Liver (tissue), 8 donors: ENCODE measurements at regions not wholly inside any gene's neighbourhood (a gene's known extent, or its start where the extent isn't known, plus 50 kb on each side); places are given as distances from the start of the nearest gene placed in this dataset.

Experiments
- DNase-seq: peaks from one replicate; pipeline ENCODE4 v3.0.0-alpha.2; 2017; ENCODE audit warnings: low spot score
- H3K27ac ChIP-seq, 2 donors: one replicate each; pipeline ENCODE4 v1.7.0; 2013; ENCODE audit warnings: inconsistent platforms in 2 of 2, low read length in 2 of 2, control low read depth in 1 of 2, low read depth in 1 of 2, mild to moderate bottlenecking in 1 of 2
- H3K27me3 ChIP-seq, 4 donors: one replicate each; pipeline versions ENCODE4 v1.6.1 to v1.7.0; 2013; ENCODE audit warnings: low read length in 3 of 4, inconsistent platforms in 1 of 4, mild to moderate bottlenecking in 1 of 4, moderate library complexity in 1 of 4; ENCODE audit not compliant: control insufficient read depth in 4 of 4, insufficient read depth in 4 of 4
- H3K36me3 ChIP-seq, 4 donors: one replicate each; pipeline versions ENCODE4 v1.6.1 to v1.7.0; 2013; ENCODE audit warnings: low read length in 3 of 4, mild to moderate bottlenecking in 3 of 4, low read depth in 1 of 4, moderate library complexity in 1 of 4; ENCODE audit not compliant: control insufficient read depth in 4 of 4, insufficient read depth in 3 of 4
- H3K4me1 ChIP-seq, 4 donors: one replicate each; pipeline versions ENCODE4 v1.6.1 to v1.7.0; 2013; ENCODE audit warnings: low read length in 3 of 4, mild to moderate bottlenecking in 3 of 4, moderate library complexity in 1 of 4; ENCODE audit not compliant: control insufficient read depth in 4 of 4, insufficient read depth in 4 of 4
- H3K4me3 ChIP-seq, 3 donors: one replicate each; pipeline versions ENCODE4 v1.6.1 to v1.7.0; 2013; ENCODE audit warnings: low read length in 3 of 3, control low read depth in 1 of 3, low read depth in 1 of 3, mild to moderate bottlenecking in 1 of 3
- H3K9ac ChIP-seq, 2 donors: one replicate each; pipeline ENCODE4 v1.7.0; 2013; ENCODE audit warnings: low read length in 2 of 2, mild to moderate bottlenecking in 2 of 2, moderate library complexity in 2 of 2, control low read depth in 1 of 2, low read depth in 1 of 2
- H3K9me3 ChIP-seq, 4 donors: one replicate each; pipeline versions ENCODE4 v1.6.1 to v1.7.0; 2013; ENCODE audit warnings: low read length in 3 of 4; ENCODE audit not compliant: control insufficient read depth in 4 of 4
- EGR1 ChIP-seq, 2 donors: IDR thresholded peaks; 2 replicates each; pipeline ENCODE4 v1.6.1; 2016 to 2018; ENCODE audit warnings: antibody characterized with exemption in 2 of 2, low read depth in 2 of 2
- FOXA1 ChIP-seq: IDR thresholded peaks from 2 replicates; pipeline ENCODE4 v1.6.1; 2016; ENCODE audit warnings: antibody characterized with exemption
- FOXA2 ChIP-seq: IDR thresholded peaks from 2 replicates; pipeline ENCODE4 v1.6.1; 2016; ENCODE audit warnings: antibody characterized with exemption
- GABPA ChIP-seq, 2 donors: IDR thresholded peaks in 1 of 2; conservative IDR thresholded peaks in 1 of 2; 2 replicates each; pipeline ENCODE4 v1.6.1; 2016; ENCODE audit warnings: antibody characterized with exemption in 2 of 2, mild to moderate bottlenecking in 1 of 2, moderate library complexity in 1 of 2
- HNF4A ChIP-seq, 2 donors: conservative IDR thresholded peaks; 2 replicates each; pipeline ENCODE4 v1.6.1; 2016; ENCODE audit warnings: antibody characterized with exemption in 2 of 2, mild to moderate bottlenecking in 2 of 2
- HNF4G ChIP-seq: IDR thresholded peaks from 2 replicates; pipeline ENCODE4 v1.6.1; 2016; ENCODE audit warnings: antibody characterized with exemption
- JUND ChIP-seq, 2 donors: IDR thresholded peaks; 2 replicates each; pipeline ENCODE4 v1.6.1; 2016; ENCODE audit warnings: antibody characterized with exemption in 2 of 2
- MAX ChIP-seq: IDR thresholded peaks from 2 replicates; pipeline ENCODE4 v1.6.1; 2016; ENCODE audit warnings: antibody characterized with exemption
- NR2F2 ChIP-seq: IDR thresholded peaks from 2 replicates; pipeline ENCODE4 v1.6.1; 2016; ENCODE audit warnings: antibody characterized with exemption
- RAD21 ChIP-seq, 2 donors: IDR thresholded peaks; 2 replicates each; pipeline ENCODE4 v1.6.1; 2016; ENCODE audit warnings: antibody characterized with exemption in 2 of 2, mild to moderate bottlenecking in 2 of 2
- REST ChIP-seq: IDR thresholded peaks from 2 replicates; pipeline ENCODE4 v1.6.1; 2016; ENCODE audit warnings: antibody characterized with exemption, mild to moderate bottlenecking
- RXRA ChIP-seq, 2 donors: IDR thresholded peaks; 2 replicates each; pipeline ENCODE4 v1.6.1; 2017 to 2018; ENCODE audit warnings: antibody characterized with exemption in 2 of 2, mild to moderate bottlenecking in 1 of 2
- SP1 ChIP-seq: IDR thresholded peaks from 2 replicates; pipeline ENCODE4 v1.6.1; 2018; ENCODE audit warnings: antibody characterized with exemption, mild to moderate bottlenecking
- TAF1 ChIP-seq: conservative IDR thresholded peaks from 2 replicates; pipeline ENCODE4 v1.6.1; 2016; ENCODE audit warnings: antibody characterized with exemption, mild to moderate bottlenecking
- YY1 ChIP-seq: IDR thresholded peaks from 2 replicates; pipeline ENCODE4 v1.6.1; 2016; ENCODE audit warnings: antibody characterized with exemption, mild to moderate bottlenecking
- WGBS: extraction: QIAGEN DNeasy Blood & Tissue Kit; methylation state at CpG from one replicate; pipeline ENCODE4 v1.1.7; 2013; 5-methylcytosine and 5-hydroxymethylcytosine counted together
- TF ChIP-seq, protein P1 (sequence below): IDR thresholded peaks from 2 replicates; pipeline ENCODE4 v1.6.1; 2016; ENCODE audit warnings: antibody characterized with exemption
- TF ChIP-seq, protein P2 (sequence below): fragments of 150-350 bp; IDR thresholded peaks from 2 replicates; pipeline ENCODE4 v1.5.1; 2017; ENCODE audit warnings: improper control_type of control experiment, low read depth, low read length; ENCODE audit not compliant: missing input control
- TF ChIP-seq, protein P3 (sequence below): IDR thresholded peaks from 2 replicates; pipeline ENCODE4 v1.6.1; 2016; ENCODE audit warnings: antibody characterized with exemption
- donor health status: healthy.
- donor health status: healthy.
- donor health status: healthy.
- donor health status: healthy.
- donor health status: healthy.

GRCh38 chr9:31587146-31587545 is 797.3 kb upstream of the ACO1 start:
- Histone ChIP-seq H3K36me3 (no peaks in the 10 kb centered on the region), H3K4me1 (no peaks in the 10 kb centered on the region), H3K9me3 (peaks cover 0 to 2% (median 0%) of the 10 kb centered on the region in 4 donors), H3K27me3 (peaks cover 0 to 2% (median 0%) of the 10 kb centered on the region in 4 donors), H3K4me3 (no peak overlapping the region), H3K27ac (no peak overlapping the region), H3K9ac (no peak overlapping the region)
- DNase-seq: no peak
- no peak for TF ChIP-seq NR2F2
- no peak for TF ChIP-seq SP1
- TF ChIP-seq, protein P1, sequence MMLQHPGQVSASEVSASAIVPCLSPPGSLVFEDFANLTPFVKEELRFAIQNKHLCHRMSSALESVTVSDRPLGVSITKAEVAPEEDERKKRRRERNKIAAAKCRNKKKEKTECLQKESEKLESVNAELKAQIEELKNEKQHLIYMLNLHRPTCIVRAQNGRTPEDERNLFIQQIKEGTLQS: no peak
- no peak for TF ChIP-seq JUND (IDR thresholded peaks at IDR 0.05)
- TF ChIP-seq HNF4A (conservative IDR thresholded peaks at IDR 0.05): no peak
- no peak for TF ChIP-seq REST
- TF ChIP-seq TAF1: no peak
- no peak for TF ChIP-seq MAX
- TF ChIP-seq, protein P2, sequence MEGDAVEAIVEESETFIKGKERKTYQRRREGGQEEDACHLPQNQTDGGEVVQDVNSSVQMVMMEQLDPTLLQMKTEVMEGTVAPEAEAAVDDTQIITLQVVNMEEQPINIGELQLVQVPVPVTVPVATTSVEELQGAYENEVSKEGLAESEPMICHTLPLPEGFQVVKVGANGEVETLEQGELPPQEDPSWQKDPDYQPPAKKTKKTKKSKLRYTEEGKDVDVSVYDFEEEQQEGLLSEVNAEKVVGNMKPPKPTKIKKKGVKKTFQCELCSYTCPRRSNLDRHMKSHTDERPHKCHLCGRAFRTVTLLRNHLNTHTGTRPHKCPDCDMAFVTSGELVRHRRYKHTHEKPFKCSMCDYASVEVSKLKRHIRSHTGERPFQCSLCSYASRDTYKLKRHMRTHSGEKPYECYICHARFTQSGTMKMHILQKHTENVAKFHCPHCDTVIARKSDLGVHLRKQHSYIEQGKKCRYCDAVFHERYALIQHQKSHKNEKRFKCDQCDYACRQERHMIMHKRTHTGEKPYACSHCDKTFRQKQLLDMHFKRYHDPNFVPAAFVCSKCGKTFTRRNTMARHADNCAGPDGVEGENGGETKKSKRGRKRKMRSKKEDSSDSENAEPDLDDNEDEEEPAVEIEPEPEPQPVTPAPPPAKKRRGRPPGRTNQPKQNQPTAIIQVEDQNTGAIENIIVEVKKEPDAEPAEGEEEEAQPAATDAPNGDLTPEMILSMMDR: no peak
- TF ChIP-seq RXRA (IDR thresholded peaks at IDR 0.05): no peak
- TF ChIP-seq GABPA (IDR thresholded peaks at IDR 0.05 in 1 of 2, conservative IDR thresholded peaks at IDR 0.05 in 1 of 2): no peak
- no peak for TF ChIP-seq FOXA2
- no peak for TF ChIP-seq FOXA1
- no peak for TF ChIP-seq HNF4G
- no peak for TF ChIP-seq RAD21 (IDR thresholded peaks at IDR 0.05)
- TF ChIP-seq YY1: no peak
- no peak for TF ChIP-seq EGR1 (IDR thresholded peaks at IDR 0.05; ENCODE audit: low read depth in 2 of 2)
- TF ChIP-seq, protein P3, sequence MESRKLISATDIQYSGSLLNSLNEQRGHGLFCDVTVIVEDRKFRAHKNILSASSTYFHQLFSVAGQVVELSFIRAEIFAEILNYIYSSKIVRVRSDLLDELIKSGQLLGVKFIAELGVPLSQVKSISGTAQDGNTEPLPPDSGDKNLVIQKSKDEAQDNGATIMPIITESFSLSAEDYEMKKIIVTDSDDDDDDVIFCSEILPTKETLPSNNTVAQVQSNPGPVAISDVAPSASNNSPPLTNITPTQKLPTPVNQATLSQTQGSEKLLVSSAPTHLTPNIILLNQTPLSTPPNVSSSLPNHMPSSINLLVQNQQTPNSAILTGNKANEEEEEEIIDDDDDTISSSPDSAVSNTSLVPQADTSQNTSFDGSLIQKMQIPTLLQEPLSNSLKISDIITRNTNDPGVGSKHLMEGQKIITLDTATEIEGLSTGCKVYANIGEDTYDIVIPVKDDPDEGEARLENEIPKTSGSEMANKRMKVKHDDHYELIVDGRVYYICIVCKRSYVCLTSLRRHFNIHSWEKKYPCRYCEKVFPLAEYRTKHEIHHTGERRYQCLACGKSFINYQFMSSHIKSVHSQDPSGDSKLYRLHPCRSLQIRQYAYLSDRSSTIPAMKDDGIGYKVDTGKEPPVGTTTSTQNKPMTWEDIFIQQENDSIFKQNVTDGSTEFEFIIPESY: no peak
- WGBS: 69% methylated on average over 3 of the region's 3 CpGs
